GM23338 (cell line): ENCODE measurements at regions not wholly inside any gene's neighbourhood (a gene's known extent, or its start where the extent isn't known, plus 50 kb on each side); places are given as distances from the start of the nearest gene placed in this dataset.

Source experiments
- ATAC-seq: fragments of 200-7000 bp; cut with Tn5 transposase; 3 replicates; pipeline ENCODE4 v1.9.1; 2020
- DNase-seq: peaks from one replicate; pipeline ENCODE4 v3.0.0-alpha.2; 2015; ENCODE audit warnings: low spot score
- H2AFZ ChIP-seq: fragments of 200-600 bp; sonication (generic); 2 replicates; pipeline ENCODE4 v1.8.0; 2016; ENCODE audit warnings: antibody characterized with exemption, mild to moderate bottlenecking, moderate library complexity
- H3F3A ChIP-seq: fragments of 200-600 bp; sonication (generic); replicated peaks from 2 replicates; pipeline ENCODE4 v1.8.0; 2017; ENCODE audit warnings: antibody characterized with exemption, mixed run types, low read depth
- H3K27ac ChIP-seq: fragments of 200-600 bp; sonication (generic); 2 replicates; pipeline ENCODE4 v1.6.1; 2016; ENCODE audit warnings: low read depth
- H3K27me3 ChIP-seq: fragments of 200-600 bp; sonication (generic); 2 replicates; pipeline ENCODE4 v1.8.0; 2016; ENCODE audit warnings: mild to moderate bottlenecking, mixed run types, moderate library complexity; ENCODE audit not compliant: insufficient read depth
- H3K36me3 ChIP-seq: fragments of 200-600 bp; sonication (generic); 2 replicates; pipeline ENCODE4 v1.8.0; 2016; ENCODE audit warnings: mild to moderate bottlenecking; ENCODE audit not compliant: insufficient read depth
- H3K4me1 ChIP-seq: fragments of 200-600 bp; sonication (generic); 2 replicates; pipeline ENCODE4 v1.8.0; 2016; ENCODE audit warnings: mild to moderate bottlenecking, moderate library complexity; ENCODE audit not compliant: insufficient read depth
- H3K4me2 ChIP-seq: fragments of 200-600 bp; sonication (generic); 2 replicates; pipeline ENCODE4 v1.7.1; 2017; ENCODE audit warnings: mixed run types
- H3K4me3 ChIP-seq: fragments of 200-600 bp; sonication (generic); 2 replicates; pipeline ENCODE4 v1.6.1; 2016; ENCODE audit warnings: mixed run types
- H3K79me2 ChIP-seq: fragments of 200-600 bp; sonication (generic); replicated peaks from 2 replicates; pipeline ENCODE4 v1.8.0; 2017; ENCODE audit warnings: mild to moderate bottlenecking; ENCODE audit not compliant: insufficient read depth
- H3K9me2 ChIP-seq: fragments of 200-600 bp; sonication (generic); 2 replicates; pipeline ENCODE4 v1.8.0; 2017; ENCODE audit not compliant: insufficient read depth
- H4K20me1 ChIP-seq: fragments of 200-600 bp; sonication (generic); replicated peaks from 2 replicates; pipeline ENCODE4 v1.8.0; 2017; ENCODE audit warnings: mild to moderate bottlenecking; ENCODE audit not compliant: insufficient read depth
- H3K27ac Mint-ChIP-seq: 2 replicates; pipeline ENCODE4 v1.8.0; 2020; ENCODE audit warnings: inconsistent platforms, mild to moderate bottlenecking, moderate library complexity, mixed read lengths
- H3K27me3 Mint-ChIP-seq: 3 replicates; pipeline ENCODE4 v1.8.0; 2022; ENCODE audit warnings: low read depth, mild to moderate bottlenecking, moderate library complexity, mixed read lengths, inconsistent platforms; ENCODE audit not compliant: insufficient read depth, poor library complexity
- H3K36me3 Mint-ChIP-seq: 3 replicates; pipeline ENCODE4 v1.8.0; 2021; ENCODE audit warnings: low read depth, mild to moderate bottlenecking, inconsistent platforms, moderate library complexity, mixed read lengths
- H3K4me1 Mint-ChIP-seq: 3 replicates; pipeline ENCODE4 v1.8.0; 2020; ENCODE audit warnings: mild to moderate bottlenecking, inconsistent platforms, mixed read lengths
- H3K4me3 Mint-ChIP-seq: 3 replicates; pipeline ENCODE4 v1.8.0; 2021; ENCODE audit warnings: moderate library complexity, mild to moderate bottlenecking, inconsistent platforms, mixed read lengths
- H3K9me3 Mint-ChIP-seq: 3 replicates; pipeline ENCODE4 v1.8.0; 2020; ENCODE audit warnings: moderate library complexity, mild to moderate bottlenecking, inconsistent platforms, mixed read lengths
- CREB1 ChIP-seq: fragments of 250-450 bp; sonication (Bioruptor Pico); IDR thresholded peaks from 2 replicates; pipeline ENCODE4 v1.5.0; 2020; ENCODE audit warnings: low read depth, mild to moderate bottlenecking, moderate library complexity
- ETS1 ChIP-seq: IDR thresholded peaks from 2 replicates; pipeline ENCODE4 v1.6.1; 2016; ENCODE audit warnings: antibody characterized with exemption
- EZH2 ChIP-seq: fragments of 200-600 bp; sonication (generic); IDR thresholded peaks from one replicate; pipeline ENCODE4 v1.8.0; 2017; ENCODE audit warnings: antibody characterized with exemption, mild to moderate bottlenecking, low read depth; ENCODE audit not compliant: unreplicated experiment
- JUNB ChIP-seq: IDR thresholded peaks from one replicate; pipeline ENCODE4 v1.6.1; 2016; ENCODE audit warnings: antibody characterized with exemption; ENCODE audit not compliant: unreplicated experiment
- POLR2AphosphoS5 ChIP-seq: IDR thresholded peaks from 2 replicates; pipeline ENCODE4 v1.6.1; 2016; ENCODE audit warnings: antibody characterized with exemption, low read depth
- STAT1 ChIP-seq: IDR thresholded peaks from one replicate; pipeline ENCODE4 v1.6.1; 2016; ENCODE audit warnings: antibody characterized with exemption; ENCODE audit not compliant: unreplicated experiment
- ZNF114 ChIP-seq: fragments of 250-450 bp; sonication (Bioruptor Pico); IDR thresholded peaks from 2 replicates; pipeline ENCODE4 v1.5.0; 2020; ENCODE audit warnings: mild to moderate bottlenecking, moderate library complexity
- ZNF331 ChIP-seq: fragments of 250-450 bp; sonication (Bioruptor Pico); IDR thresholded peaks from 2 replicates; pipeline ENCODE4 v1.5.0; 2020; ENCODE audit warnings: low read depth, mild to moderate bottlenecking, moderate library complexity
- TF ChIP-seq, protein P1 (sequence below): fragments of 250-450 bp; sonication (Bioruptor Pico); IDR thresholded peaks from 2 replicates; pipeline ENCODE4 v1.5.0; 2020; ENCODE audit warnings: mild to moderate bottlenecking, moderate library complexity
- TF ChIP-seq, protein P2 (sequence below): IDR thresholded peaks from one replicate; pipeline ENCODE4 v1.6.1; 2018; ENCODE audit warnings: antibody characterized with exemption; ENCODE audit not compliant: unreplicated experiment
- TF ChIP-seq, protein P3 (sequence below), 2 experiments: fragments of 200-600 bp in 1 of 2; sonication (generic) in 1 of 2; conservative IDR thresholded peaks; 2 replicates each; pipeline versions ENCODE4 v1.5.1 to v1.6.1; 2016 to 2017; ENCODE audit warnings: antibody characterized with exemption in 2 of 2, low read depth in 2 of 2, mild to moderate bottlenecking in 2 of 2, moderate library complexity in 1 of 2

DNA sequence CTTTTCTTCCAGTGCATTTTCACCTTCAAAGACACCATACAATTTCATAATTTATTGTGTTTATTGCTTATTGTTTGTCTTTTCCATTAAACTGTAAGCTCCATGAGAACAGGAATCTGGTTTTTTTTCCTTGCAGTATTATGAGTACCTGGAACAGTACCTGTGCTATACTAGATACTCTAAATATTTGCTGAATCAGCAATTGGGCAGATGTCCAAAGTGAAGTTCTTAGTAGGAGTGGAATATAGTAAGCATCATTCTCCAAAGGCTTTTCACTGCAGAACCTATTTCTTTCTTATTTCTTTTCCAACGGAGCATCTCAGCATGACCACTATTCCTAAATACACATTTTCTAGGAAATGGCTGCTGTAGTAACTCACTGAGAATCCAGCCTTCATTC is 269.0 kb upstream of the CCL2 start (continued):
- TF ChIP-seq, protein P1, sequence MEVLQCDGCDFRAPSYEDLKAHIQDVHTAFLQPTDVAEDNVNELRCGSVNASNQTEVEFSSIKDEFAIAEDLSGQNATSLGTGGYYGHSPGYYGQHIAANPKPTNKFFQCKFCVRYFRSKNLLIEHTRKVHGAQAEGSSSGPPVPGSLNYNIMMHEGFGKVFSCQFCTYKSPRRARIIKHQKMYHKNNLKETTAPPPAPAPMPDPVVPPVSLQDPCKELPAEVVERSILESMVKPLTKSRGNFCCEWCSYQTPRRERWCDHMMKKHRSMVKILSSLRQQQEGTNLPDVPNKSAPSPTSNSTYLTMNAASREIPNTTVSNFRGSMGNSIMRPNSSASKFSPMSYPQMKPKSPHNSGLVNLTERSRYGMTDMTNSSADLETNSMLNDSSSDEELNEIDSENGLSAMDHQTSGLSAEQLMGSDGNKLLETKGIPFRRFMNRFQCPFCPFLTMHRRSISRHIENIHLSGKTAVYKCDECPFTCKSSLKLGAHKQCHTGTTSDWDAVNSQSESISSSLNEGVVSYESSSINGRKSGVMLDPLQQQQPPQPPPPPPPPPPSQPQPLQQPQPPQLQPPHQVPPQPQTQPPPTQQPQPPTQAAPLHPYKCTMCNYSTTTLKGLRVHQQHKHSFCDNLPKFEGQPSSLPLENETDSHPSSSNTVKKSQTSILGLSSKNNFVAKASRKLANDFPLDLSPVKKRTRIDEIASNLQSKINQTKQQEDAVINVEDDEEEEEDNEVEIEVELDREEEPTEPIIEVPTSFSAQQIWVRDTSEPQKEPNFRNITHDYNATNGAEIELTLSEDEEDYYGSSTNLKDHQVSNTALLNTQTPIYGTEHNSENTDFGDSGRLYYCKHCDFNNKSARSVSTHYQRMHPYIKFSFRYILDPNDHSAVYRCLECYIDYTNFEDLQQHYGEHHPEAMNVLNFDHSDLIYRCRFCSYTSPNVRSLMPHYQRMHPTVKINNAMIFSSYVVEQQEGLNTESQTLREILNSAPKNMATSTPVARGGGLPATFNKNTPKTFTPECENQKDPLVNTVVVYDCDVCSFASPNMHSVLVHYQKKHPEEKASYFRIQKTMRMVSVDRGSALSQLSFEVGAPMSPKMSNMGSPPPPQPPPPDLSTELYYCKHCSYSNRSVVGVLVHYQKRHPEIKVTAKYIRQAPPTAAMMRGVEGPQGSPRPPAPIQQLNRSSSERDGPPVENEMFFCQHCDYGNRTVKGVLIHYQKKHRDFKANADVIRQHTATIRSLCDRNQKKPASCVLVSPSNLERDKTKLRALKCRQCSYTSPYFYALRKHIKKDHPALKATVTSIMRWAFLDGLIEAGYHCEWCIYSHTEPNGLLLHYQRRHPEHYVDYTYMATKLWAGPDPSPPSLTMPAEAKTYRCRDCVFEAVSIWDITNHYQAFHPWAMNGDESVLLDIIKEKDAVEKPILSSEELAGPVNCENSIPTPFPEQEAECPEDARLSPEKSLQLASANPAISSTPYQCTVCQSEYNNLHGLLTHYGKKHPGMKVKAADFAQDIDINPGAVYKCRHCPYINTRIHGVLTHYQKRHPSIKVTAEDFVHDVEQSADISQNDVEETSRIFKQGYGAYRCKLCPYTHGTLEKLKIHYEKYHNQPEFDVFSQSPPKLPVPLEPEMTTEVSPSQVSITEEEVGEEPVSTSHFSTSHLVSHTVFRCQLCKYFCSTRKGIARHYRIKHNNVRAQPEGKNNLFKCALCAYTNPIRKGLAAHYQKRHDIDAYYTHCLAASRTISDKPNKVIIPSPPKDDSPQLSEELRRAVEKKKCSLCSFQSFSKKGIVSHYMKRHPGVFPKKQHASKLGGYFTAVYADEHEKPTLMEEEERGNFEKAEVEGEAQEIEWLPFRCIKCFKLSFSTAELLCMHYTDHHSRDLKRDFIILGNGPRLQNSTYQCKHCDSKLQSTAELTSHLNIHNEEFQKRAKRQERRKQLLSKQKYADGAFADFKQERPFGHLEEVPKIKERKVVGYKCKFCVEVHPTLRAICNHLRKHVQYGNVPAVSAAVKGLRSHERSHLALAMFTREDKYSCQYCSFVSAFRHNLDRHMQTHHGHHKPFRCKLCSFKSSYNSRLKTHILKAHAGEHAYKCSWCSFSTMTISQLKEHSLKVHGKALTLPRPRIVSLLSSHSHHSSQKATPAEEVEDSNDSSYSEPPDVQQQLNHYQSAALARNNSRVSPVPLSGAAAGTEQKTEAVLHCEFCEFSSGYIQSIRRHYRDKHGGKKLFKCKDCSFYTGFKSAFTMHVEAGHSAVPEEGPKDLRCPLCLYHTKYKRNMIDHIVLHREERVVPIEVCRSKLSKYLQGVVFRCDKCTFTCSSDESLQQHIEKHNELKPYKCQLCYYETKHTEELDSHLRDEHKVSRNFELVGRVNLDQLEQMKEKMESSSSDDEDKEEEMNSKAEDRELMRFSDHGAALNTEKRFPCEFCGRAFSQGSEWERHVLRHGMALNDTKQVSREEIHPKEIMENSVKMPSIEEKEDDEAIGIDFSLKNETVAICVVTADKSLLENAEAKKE (CRISPR knock-in tag): no peak
- TF ChIP-seq ZNF331 (CRISPR knock-in tag) (no peak), STAT1 (no peak)

GRCh38 chr17:33986566-33986965 is 268.5 kb upstream of the CCL2 start:
- H3K4me1 ChIP-seq: no peaks in the 10 kb centered on the region; the same call in 1 of the 2 replicates
- peaks cover 2% of the 10 kb centered on the region; the same call in 1 of the 3 replicates for H3K36me3 Mint-ChIP-seq
- peaks cover 4% of the 10 kb centered on the region; the same call in 1 of the 2 replicates for H3K36me3 ChIP-seq
- DNase-seq: no peak
- H3K27ac Mint-ChIP-seq: no peak overlapping the region
- no peak overlapping the region for H3K4me3 ChIP-seq
- H3K27me3 Mint-ChIP-seq: peaks cover 4% of the 10 kb centered on the region
- no peak for ATAC-seq
- H3K27me3 ChIP-seq: no peaks in the 10 kb centered on the region
- peaks cover 13% of the 10 kb centered on the region for H3K4me1 Mint-ChIP-seq
- no peaks in the 10 kb centered on the region for H3F3A ChIP-seq
- H2AFZ ChIP-seq: no peak overlapping the region
- no peaks in the 10 kb centered on the region for H4K20me1 ChIP-seq
- H3K4me3 Mint-ChIP-seq: no peak overlapping the region
- H3K9me3 Mint-ChIP-seq: peaks cover 13% of the 10 kb centered on the region
- H3K27ac ChIP-seq: no peak overlapping the region
- peaks cover 8% of the 10 kb centered on the region; the same call in 1 of the 2 replicates for H3K9me2 ChIP-seq
- no peaks in the 10 kb centered on the region for H3K79me2 ChIP-seq
- no peak overlapping the region for H3K4me2 ChIP-seq
- TF ChIP-seq ETS1 (no peak), ZNF331 (CRISPR knock-in tag) (no peak), JUNB (no peak), ZNF114 (no peak), STAT1 (no peak), EZH2 (no peak), POLR2AphosphoS5 (no peak), CREB1 (no peak)
- TF ChIP-seq, protein P2, sequence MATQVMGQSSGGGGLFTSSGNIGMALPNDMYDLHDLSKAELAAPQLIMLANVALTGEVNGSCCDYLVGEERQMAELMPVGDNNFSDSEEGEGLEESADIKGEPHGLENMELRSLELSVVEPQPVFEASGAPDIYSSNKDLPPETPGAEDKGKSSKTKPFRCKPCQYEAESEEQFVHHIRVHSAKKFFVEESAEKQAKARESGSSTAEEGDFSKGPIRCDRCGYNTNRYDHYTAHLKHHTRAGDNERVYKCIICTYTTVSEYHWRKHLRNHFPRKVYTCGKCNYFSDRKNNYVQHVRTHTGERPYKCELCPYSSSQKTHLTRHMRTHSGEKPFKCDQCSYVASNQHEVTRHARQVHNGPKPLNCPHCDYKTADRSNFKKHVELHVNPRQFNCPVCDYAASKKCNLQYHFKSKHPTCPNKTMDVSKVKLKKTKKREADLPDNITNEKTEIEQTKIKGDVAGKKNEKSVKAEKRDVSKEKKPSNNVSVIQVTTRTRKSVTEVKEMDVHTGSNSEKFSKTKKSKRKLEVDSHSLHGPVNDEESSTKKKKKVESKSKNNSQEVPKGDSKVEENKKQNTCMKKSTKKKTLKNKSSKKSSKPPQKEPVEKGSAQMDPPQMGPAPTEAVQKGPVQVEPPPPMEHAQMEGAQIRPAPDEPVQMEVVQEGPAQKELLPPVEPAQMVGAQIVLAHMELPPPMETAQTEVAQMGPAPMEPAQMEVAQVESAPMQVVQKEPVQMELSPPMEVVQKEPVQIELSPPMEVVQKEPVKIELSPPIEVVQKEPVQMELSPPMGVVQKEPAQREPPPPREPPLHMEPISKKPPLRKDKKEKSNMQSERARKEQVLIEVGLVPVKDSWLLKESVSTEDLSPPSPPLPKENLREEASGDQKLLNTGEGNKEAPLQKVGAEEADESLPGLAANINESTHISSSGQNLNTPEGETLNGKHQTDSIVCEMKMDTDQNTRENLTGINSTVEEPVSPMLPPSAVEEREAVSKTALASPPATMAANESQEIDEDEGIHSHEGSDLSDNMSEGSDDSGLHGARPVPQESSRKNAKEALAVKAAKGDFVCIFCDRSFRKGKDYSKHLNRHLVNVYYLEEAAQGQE: no peak
- TF ChIP-seq, protein P3, sequence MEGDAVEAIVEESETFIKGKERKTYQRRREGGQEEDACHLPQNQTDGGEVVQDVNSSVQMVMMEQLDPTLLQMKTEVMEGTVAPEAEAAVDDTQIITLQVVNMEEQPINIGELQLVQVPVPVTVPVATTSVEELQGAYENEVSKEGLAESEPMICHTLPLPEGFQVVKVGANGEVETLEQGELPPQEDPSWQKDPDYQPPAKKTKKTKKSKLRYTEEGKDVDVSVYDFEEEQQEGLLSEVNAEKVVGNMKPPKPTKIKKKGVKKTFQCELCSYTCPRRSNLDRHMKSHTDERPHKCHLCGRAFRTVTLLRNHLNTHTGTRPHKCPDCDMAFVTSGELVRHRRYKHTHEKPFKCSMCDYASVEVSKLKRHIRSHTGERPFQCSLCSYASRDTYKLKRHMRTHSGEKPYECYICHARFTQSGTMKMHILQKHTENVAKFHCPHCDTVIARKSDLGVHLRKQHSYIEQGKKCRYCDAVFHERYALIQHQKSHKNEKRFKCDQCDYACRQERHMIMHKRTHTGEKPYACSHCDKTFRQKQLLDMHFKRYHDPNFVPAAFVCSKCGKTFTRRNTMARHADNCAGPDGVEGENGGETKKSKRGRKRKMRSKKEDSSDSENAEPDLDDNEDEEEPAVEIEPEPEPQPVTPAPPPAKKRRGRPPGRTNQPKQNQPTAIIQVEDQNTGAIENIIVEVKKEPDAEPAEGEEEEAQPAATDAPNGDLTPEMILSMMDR (conservative IDR thresholded peaks at IDR 0.05; ENCODE audit: low read depth in 2 of 2): no peak
